GM12878 (cell line): ENCODE measurements at regions not wholly inside any gene's neighbourhood (a gene's known extent, or its start where the extent isn't known, plus 50 kb on each side); places are given as distances from the start of the nearest gene placed in this dataset.

Source experiments
- ATAC-seq: fragments of 200-7000 bp; cut with Tn5 transposase; 3 replicates; pipeline ENCODE4 v1.9.1; 2020; ENCODE audit warnings: mild to moderate bottlenecking, moderate library complexity
- BruUV-seq: library from RNA; stranded (reverse); fragments of 400-500 nt; replicated peaks from 2 replicates; lab custom pipeline; 2021; lab: Mats Ljungman, UMichigan
- CTCF ChIA-PET: fragments of 300-600 bp; sonication (Branson Sonifier 250); formaldehyde crosslinking; extraction: SDS; loops from one replicate; lab custom pipeline; 2021; ENCODE audit warnings: inconsistent platforms; lab: Yijun Ruan, JAX
- POLR2A ChIA-PET: fragments of 350-600 bp; formaldehyde crosslinking; extraction: SDS; loops from one replicate; lab custom pipeline; 2021; ENCODE audit warnings: inconsistent platforms; lab: Charles Lee
- RAD21 ChIA-PET: fragments of 300-600 bp; sonication (Branson Sonifier 250); formaldehyde crosslinking; loops from one replicate; lab custom pipeline; 2023; ENCODE audit warnings: antibody characterized with exemption; ENCODE audit not compliant: unreplicated experiment; lab: Charles Lee
- SMC1A ChIA-PET: fragments of 300-600 bp; sonication (Branson Sonifier 250); formaldehyde crosslinking; loops from one replicate; lab custom pipeline; 2023; ENCODE audit not compliant: unreplicated experiment, uncharacterized antibody; lab: Charles Lee
- DNase-seq: peaks from one replicate; pipeline ENCODE4 v3.0.0-alpha.2; 2011; ENCODE audit warnings: low read depth, low spot score
- FAIRE-seq: peaks from 3 replicates; lab custom pipeline; 2011; peaks lifted over from hg19 to GRCh38; lab: Jason Lieb, UNC
- H2AFZ ChIP-seq: 2 replicates; pipeline ENCODE4 v1.6.0; 2011; ENCODE audit warnings: low read depth, low read length, control low read depth; ENCODE audit not compliant: control insufficient read depth
- H3K27ac ChIP-seq: 2 replicates; pipeline ENCODE4 v1.5.1; 2011; ENCODE audit warnings: control low read depth; ENCODE audit not compliant: control insufficient read depth, insufficient read depth
- H3K27me3 ChIP-seq, 2 experiments: replicated peaks in 1 of 2; 2 replicates each; pipeline versions ENCODE4 v1.6.0 to v1.6.1; 2011; ENCODE audit warnings: low read length in 1 of 2; ENCODE audit not compliant: control insufficient read depth in 2 of 2, insufficient read depth in 2 of 2
- H3K36me3 ChIP-seq, 2 experiments: 2 replicates each; pipeline ENCODE4 v1.5.1; 2011; ENCODE audit warnings: low read length in 1 of 2; ENCODE audit not compliant: control insufficient read depth in 2 of 2, insufficient read depth in 2 of 2
- H3K4me1 ChIP-seq: 2 replicates; pipeline ENCODE4 v1.6.1; 2011; ENCODE audit warnings: mild to moderate bottlenecking, low read length, moderate library complexity, mixed read lengths; ENCODE audit not compliant: control insufficient read depth, insufficient read depth
- H3K4me2 ChIP-seq: 2 replicates; pipeline ENCODE4 v1.6.0; 2011; ENCODE audit warnings: control low read depth; ENCODE audit not compliant: control insufficient read depth, insufficient read depth
- H3K4me3 ChIP-seq: fragments of 200-600 bp; sonication (generic); 2 replicates; pipeline ENCODE4 v1.5.1; 2016
- H3K79me2 ChIP-seq: 2 replicates; pipeline ENCODE4 v1.6.0; 2011; ENCODE audit warnings: low read length; ENCODE audit not compliant: control insufficient read depth, insufficient read depth
- H3K9ac ChIP-seq: 2 replicates; pipeline ENCODE4 v1.8.0; 2011; ENCODE audit warnings: low read length, control low read depth, mixed read lengths; ENCODE audit not compliant: control insufficient read depth, insufficient read depth
- H3K9me3 ChIP-seq: replicated peaks from 3 replicates; pipeline ENCODE4 v1.5.1; 2011; ENCODE audit warnings: mild to moderate bottlenecking, low read length; ENCODE audit not compliant: control insufficient read depth, insufficient read depth
- H4K20me1 ChIP-seq: 2 replicates; pipeline ENCODE4 v1.6.0; 2011; ENCODE audit not compliant: control insufficient read depth, insufficient read depth
- ATF2 ChIP-seq: IDR thresholded peaks from 2 replicates; pipeline ENCODE4 v1.6.1; 2012; ENCODE audit warnings: low read length, inconsistent platforms
- ESRRA ChIP-seq: IDR thresholded peaks from 2 replicates; pipeline ENCODE4 v1.6.1; 2012; ENCODE audit warnings: mild to moderate bottlenecking, low read length, improper control_type of control experiment
- GABPA ChIP-seq: IDR thresholded peaks from 2 replicates; pipeline ENCODE4 v1.6.1; 2014; ENCODE audit warnings: antibody characterized with exemption, low read depth, mild to moderate bottlenecking, inconsistent platforms
- HCFC1 ChIP-seq: fragments of 150-350 bp; IDR thresholded peaks from 2 replicates; pipeline ENCODE4 v1.6.1; 2014; ENCODE audit warnings: low read length
- HDAC6 ChIP-seq: fragments of 200-600 bp; sonication (generic); IDR thresholded peaks from one replicate; pipeline ENCODE4 v1.8.0; 2017; ENCODE audit warnings: antibody characterized with exemption; ENCODE audit not compliant: unreplicated experiment
- IKZF2 ChIP-seq, 2 experiments: fragments of 450-650 bp; IDR thresholded peaks; 2 replicates each; pipeline ENCODE4 v1.6.1; 2017; ENCODE audit warnings: mild to moderate bottlenecking in 2 of 2, moderate library complexity in 2 of 2
- NR2F1 ChIP-seq: fragments of 450-650 bp; conservative IDR thresholded peaks from 2 replicates; pipeline ENCODE4 v1.6.1; 2017; ENCODE audit warnings: mild to moderate bottlenecking
- PAX8 ChIP-seq: fragments of 450-650 bp; IDR thresholded peaks from 2 replicates; pipeline ENCODE4 v1.6.1; 2017; ENCODE audit warnings: mild to moderate bottlenecking, moderate library complexity
- ZNF24 ChIP-seq: fragments of 450-650 bp; IDR thresholded peaks from 2 replicates; pipeline ENCODE4 v1.6.1; 2017; ENCODE audit warnings: antibody characterized with exemption, mild to moderate bottlenecking
- ZNF622 ChIP-seq: fragments of 450-650 bp; IDR thresholded peaks from 2 replicates; pipeline ENCODE4 v1.6.1; 2017; ENCODE audit warnings: mild to moderate bottlenecking, inconsistent platforms
- WGBS: methylation state at CpG from one replicate; pipeline ENCODE4 v1.1.6; 2016; ENCODE audit warnings: low lambda C conversion rate; ENCODE audit not compliant: insufficient replicate concordance, insufficient coverage; ENCODE audit errors: missing lambda C conversion rate; 5-methylcytosine and 5-hydroxymethylcytosine counted together
- in situ Hi-C: fragments of 300-500 bp; cut with MboI; formaldehyde crosslinking; loops from 9 replicates; pipeline ENCODE4 v1.14.3; 2018; ENCODE audit warnings: mixed read lengths
- intact Hi-C: fragments of 100-400 bp; cut with micrococcal nuclease; formaldehyde crosslinking; loops from one replicate; pipeline ENCODE4 v1.14.2; 2022; ENCODE audit not compliant: unreplicated experiment
- TF ChIP-seq, protein P1 (sequence below): IDR thresholded peaks from 2 replicates; pipeline ENCODE4 v1.6.1; 2012; ENCODE audit warnings: low read depth, low read length, improper control_type of control experiment

DNA sequence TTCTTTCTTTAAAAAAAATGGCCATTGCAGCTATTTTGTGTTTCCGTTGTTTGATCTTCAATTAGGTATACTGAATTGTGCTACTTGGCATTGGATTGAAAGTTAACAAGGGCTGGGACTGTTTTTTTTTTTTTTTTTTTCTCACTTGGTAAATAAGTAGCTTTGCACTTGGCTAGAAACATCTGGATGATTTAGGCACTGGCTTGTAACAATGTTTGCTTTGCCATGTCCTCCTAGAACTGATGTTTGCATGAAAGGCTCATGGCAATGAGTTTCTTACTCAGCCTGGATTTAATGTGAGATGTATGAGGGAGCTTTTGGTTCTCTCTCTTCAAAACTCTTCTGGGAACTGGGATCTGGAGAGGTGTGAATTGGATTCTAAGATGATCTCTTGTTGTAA, 414.1 kb downstream of the CDH26 start (continued):
- no peak for TF ChIP-seq HCFC1

- CTCF ChIA-PET: no interaction called here
- no peaks in the 10 kb centered on the region; the same call in 2 of the 3 replicates for H3K9me3 ChIP-seq
- DNase-seq: no peak
- H3K27ac ChIP-seq: no peak overlapping the region
- no peaks in the 10 kb centered on the region for H3K4me1 ChIP-seq
- no peak for TF ChIP-seq ZNF24
- no peak for TF ChIP-seq ESRRA
- TF ChIP-seq HDAC6: no peak
- TF ChIP-seq GABPA: no peak
- TF ChIP-seq ZNF622: no peak
- TF ChIP-seq IKZF2 (IDR thresholded peaks at IDR 0.05): no peak
- no peak for TF ChIP-seq NR2F1
- TF ChIP-seq, protein P1, sequence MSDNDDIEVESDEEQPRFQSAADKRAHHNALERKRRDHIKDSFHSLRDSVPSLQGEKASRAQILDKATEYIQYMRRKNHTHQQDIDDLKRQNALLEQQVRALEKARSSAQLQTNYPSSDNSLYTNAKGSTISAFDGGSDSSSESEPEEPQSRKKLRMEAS: no peak
- no peak for TF ChIP-seq PAX8
- TF ChIP-seq ATF2: no peak
- intact Hi-C loops: no loop called here
- H2AFZ ChIP-seq: no peak overlapping the region
- WGBS: 0% methylated on average over 4 of the region's 4 CpGs
- H4K20me1 ChIP-seq: no peaks in the 10 kb centered on the region
- in situ Hi-C loops: no loop called here
- FAIRE-seq: no peak
- POLR2A ChIA-PET: no interaction called here
- ATAC-seq: no peak
- BruUV-seq: no TSS peak
- H3K36me3 ChIP-seq: no peaks in the 10 kb centered on the region
- RAD21 ChIA-PET: no interaction called here
- H3K27me3 ChIP-seq: no peaks in the 10 kb centered on the region
- H3K79me2 ChIP-seq: no peaks in the 10 kb centered on the region
- SMC1A ChIA-PET: no interaction called here
- no peak overlapping the region for H3K9ac ChIP-seq
- H3K4me3 ChIP-seq: no peak overlapping the region
- H3K4me2 ChIP-seq: no peak overlapping the region
Observed at GRCh38 chr20:60372822-60373221, 414.6 kb downstream of the CDH26 start.
